GM12891 (cell line): ENCODE measurements at regions not wholly inside any gene's neighbourhood (a gene's known extent, or its start where the extent isn't known, plus 50 kb on each side); places are given as distances from the start of the nearest gene placed in this dataset.

Experiments used
- DNase-seq: peaks from one replicate; pipeline ENCODE4 v3.0.0; 2011; ENCODE audit warnings: low spot score; ENCODE audit not compliant: insufficient read length
- FAIRE-seq: peaks from 2 replicates; lab custom pipeline; 2011; peaks lifted over from hg19 to GRCh38; lab: Jason Lieb, UNC
- PAX5 ChIP-seq: IDR thresholded peaks from 2 replicates; pipeline ENCODE4 v1.6.1; 2011; ENCODE audit warnings: low read length, moderate library complexity, mild to moderate bottlenecking; ENCODE audit not compliant: insufficient read depth, severe bottlenecking
- POLR2A ChIP-seq: IDR thresholded peaks from 2 replicates; pipeline ENCODE4 v1.6.1; 2011; ENCODE audit warnings: low read depth, low read length, control low read depth
- POLR2AphosphoS5 ChIP-seq: IDR thresholded peaks from 2 replicates; pipeline ENCODE4 v1.6.1; 2011; ENCODE audit warnings: low read depth, low read length, control low read depth
- POU2F2 ChIP-seq: IDR thresholded peaks from 2 replicates; pipeline ENCODE4 v1.6.1; 2011; ENCODE audit warnings: low read depth, mild to moderate bottlenecking, control low read depth, low read length, moderate library complexity
- SPI1 ChIP-seq: IDR thresholded peaks from 2 replicates; pipeline ENCODE4 v1.6.1; 2011; ENCODE audit warnings: low read depth, low read length, control low read depth
- TAF1 ChIP-seq: IDR thresholded peaks from 2 replicates; pipeline ENCODE4 v1.6.1; 2011; ENCODE audit warnings: low read depth, low read length, control low read depth

GRCh38 chr2:18410543-18410942, 149.9 kb downstream of the RDH14 start:
- TF ChIP-seq PAX5 (no peak), POLR2A (no peak), POLR2AphosphoS5 (no peak)
- DNase-seq, result no peak
- FAIRE-seq, result no peak

- FAIRE-seq, result no peak
Observed at GRCh38 chr2:18408638-18409037, 151.8 kb downstream of the RDH14 start.

GRCh38 chr2:18406219-18406618, 154.2 kb downstream of the RDH14 start:
- TF ChIP-seq PAX5 (no peak), POU2F2 (no peak), POLR2AphosphoS5 (no peak), SPI1 (no peak), TAF1 (no peak), POLR2A (no peak)
- FAIRE-seq (no peak), DNase-seq (no peak)

More at GRCh38 chr2:18408638-18409037, 151.8 kb downstream of the RDH14 start:
- TF ChIP-seq POU2F2, result no peak
- no peak for TF ChIP-seq POLR2A
- TF ChIP-seq PAX5, result no peak
- TF ChIP-seq POLR2AphosphoS5, result no peak
- no peak for TF ChIP-seq TAF1
- no peak for TF ChIP-seq SPI1
- no peak for DNase-seq

- no peak for TF ChIP-seq POLR2A
- TF ChIP-seq TAF1, result no peak
- TF ChIP-seq POLR2AphosphoS5, result no peak
- no peak for TF ChIP-seq SPI1
- TF ChIP-seq POU2F2, result no peak
- no peak for TF ChIP-seq PAX5
- peak; percentile 13 for FAIRE-seq
Observed at GRCh38 chr2:18404708-18405107, 155.7 kb downstream of the RDH14 start.

GRCh38 chr2:18403921-18404522, 156.4 kb downstream of the RDH14 start:
- DNase-seq (no peak), FAIRE-seq (no peak)
- TF ChIP-seq POLR2AphosphoS5 (no peak), SPI1 (no peak), POLR2A (no peak), PAX5 (no peak), TAF1 (no peak), POU2F2 (no peak)

More at GRCh38 chr2:18404708-18405107, 155.7 kb downstream of the RDH14 start:
- no peak for DNase-seq

- no peak for TF ChIP-seq PAX5
- no peak for TF ChIP-seq TAF1
- TF ChIP-seq POLR2AphosphoS5, result no peak
- TF ChIP-seq POLR2A, result no peak
- TF ChIP-seq SPI1, result no peak
- TF ChIP-seq POU2F2, result no peak
- FAIRE-seq (no peak), DNase-seq (no peak)
Observed at GRCh38 chr2:18402831-18403230, 157.6 kb downstream of the RDH14 start.

GRCh38 chr2:18401471-18401870, 159.0 kb downstream of the RDH14 start:
- DNase-seq (no peak), FAIRE-seq (no peak)
- TF ChIP-seq SPI1 (no peak), PAX5 (no peak), POU2F2 (no peak), POLR2AphosphoS5 (no peak), TAF1 (no peak)

- FAIRE-seq, result no peak
Observed at GRCh38 chr2:18399601-18400000, 160.9 kb downstream of the RDH14 start.

GRCh38 chr2:18398833-18399232, 161.6 kb downstream of the RDH14 start:
- FAIRE-seq (no peak), DNase-seq (no peak)
- TF ChIP-seq POLR2A, result no peak
- TF ChIP-seq POLR2AphosphoS5, result no peak
- no peak for TF ChIP-seq TAF1
- no peak for TF ChIP-seq POU2F2
- TF ChIP-seq PAX5, result no peak
- no peak for TF ChIP-seq SPI1

More at GRCh38 chr2:18399601-18400000, 160.9 kb downstream of the RDH14 start:
- TF ChIP-seq SPI1, result no peak
- no peak for TF ChIP-seq POLR2AphosphoS5
- TF ChIP-seq PAX5, result no peak
- no peak for TF ChIP-seq POU2F2
- no peak for TF ChIP-seq POLR2A
- TF ChIP-seq TAF1, result no peak
- no peak for DNase-seq
